ENCODE measurements at regions not wholly inside any gene's neighbourhood (a gene's known extent, or its start where the extent isn't known, plus 50 kb on each side); places are given as distances from the start of the nearest gene placed in this dataset.

DNA sequence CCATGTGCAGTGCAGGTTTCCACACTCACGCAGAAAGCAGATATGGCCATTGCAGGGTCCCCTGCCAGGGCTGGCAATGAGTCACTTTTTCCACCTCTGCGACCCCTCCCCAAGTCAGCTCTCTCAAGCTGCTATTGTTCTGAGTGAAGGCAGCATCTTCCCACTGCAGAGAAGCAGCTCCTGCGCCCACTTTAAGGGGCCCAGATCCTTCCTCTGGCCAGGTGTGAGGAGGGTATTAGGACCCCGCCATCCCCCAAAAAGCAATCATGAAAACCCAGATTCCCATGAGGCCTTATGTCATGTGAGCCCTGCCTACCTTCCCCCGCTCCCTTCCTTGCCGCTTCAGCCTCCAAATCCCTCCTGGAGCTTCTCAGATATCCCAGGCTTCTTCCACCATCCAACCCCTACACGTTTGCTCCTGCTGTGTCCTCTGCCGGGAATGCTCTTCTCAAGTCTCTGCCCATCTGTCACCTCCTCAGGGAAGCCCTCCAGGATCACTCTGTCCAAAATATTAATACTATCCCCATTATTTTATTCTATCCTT, 220.3 kb downstream of the NFATC2 start:
- no peak overlapping the region for H3K4me3 ChIP-seq (ENCODE audit: insufficient read depth, low read length)
- no peaks in the 10 kb centered on the region for H3K36me3 ChIP-seq (ENCODE audit: insufficient read depth, low read length)
- H3K79me2 ChIP-seq (ENCODE audit: insufficient read depth, low read length), result no peaks in the 10 kb centered on the region
- H3K27me3 ChIP-seq (ENCODE audit: insufficient read depth, low read length), result no peaks in the 10 kb centered on the region
- no peak overlapping the region for H2AFZ ChIP-seq (ENCODE audit: low read length)
- H3K9me3 ChIP-seq (ENCODE audit: low read depth, low read length), result peaks cover 3% of the 10 kb centered on the region
- H3K4me2 ChIP-seq (ENCODE audit: insufficient read depth, low read length), result no peak overlapping the region
- H3K27ac ChIP-seq (ENCODE audit: low read depth, low read length), result no peak overlapping the region
- H4K20me1 ChIP-seq (ENCODE audit: insufficient read depth, low read length), result no peaks in the 10 kb centered on the region
- no peak for DNase-seq (ENCODE audit: insufficient read length, low spot score, missing footprints)
- TF ChIP-seq CTCF (IDR thresholded peaks at IDR 0.05; ENCODE audit: extremely low read depth, low read depth, low read length), result no peak
- peaks cover 11% of the 10 kb centered on the region for H3K4me1 ChIP-seq (ENCODE audit: insufficient read depth, low read length)

DNA sequence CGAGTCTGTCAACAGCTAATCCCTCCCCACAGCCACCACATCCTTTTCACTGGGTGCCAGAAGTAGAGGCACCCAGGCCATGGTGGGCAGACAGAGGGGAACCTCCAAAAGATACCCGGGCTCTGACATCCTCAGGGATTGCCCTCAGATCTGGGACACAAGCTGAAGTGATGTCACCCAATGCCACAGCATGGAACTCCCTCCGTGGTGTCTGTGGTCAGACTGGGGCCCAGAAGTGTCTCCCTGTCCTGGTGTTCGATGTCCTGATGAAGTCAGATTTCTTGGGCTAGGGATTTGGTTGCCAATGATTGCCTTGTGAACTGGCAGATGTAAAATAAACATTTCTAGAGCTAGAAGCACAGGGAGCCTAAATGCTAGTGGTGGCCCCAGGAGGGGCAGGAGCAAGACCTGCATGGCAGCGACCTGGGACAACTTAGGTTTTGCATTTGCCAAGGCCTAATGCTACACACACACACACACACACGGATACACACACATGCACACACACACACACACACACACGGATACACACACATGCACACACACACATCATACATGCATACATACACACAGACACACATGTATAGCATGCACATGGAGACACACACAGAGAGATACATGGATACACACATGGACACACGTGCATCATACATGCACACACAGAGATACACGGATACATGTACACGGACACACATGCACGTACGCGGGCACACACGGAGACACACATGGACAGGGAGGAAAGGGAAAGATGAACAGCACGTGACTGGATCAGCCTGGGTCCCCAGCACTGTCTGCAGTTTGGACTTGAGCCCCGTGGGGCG, 221.0 kb downstream of the NFATC2 start:
- H3K27me3 ChIP-seq (ENCODE audit: insufficient read depth, low read length), result no peaks in the 10 kb centered on the region
- no peaks in the 10 kb centered on the region for H3K36me3 ChIP-seq (ENCODE audit: insufficient read depth, low read length)
- peaks cover 4% of the 10 kb centered on the region for H3K4me1 ChIP-seq (ENCODE audit: insufficient read depth, low read length)
- H3K9me3 ChIP-seq (ENCODE audit: low read depth, low read length), result peaks cover 3% of the 10 kb centered on the region
- peak; percentile 83 for DNase-seq (ENCODE audit: insufficient read length, low spot score, missing footprints)
- H3K4me3 ChIP-seq (ENCODE audit: insufficient read depth, low read length), result no peak overlapping the region
- peak overlapping the region; percentile 47 for H2AFZ ChIP-seq (ENCODE audit: low read length)
- H4K20me1 ChIP-seq (ENCODE audit: insufficient read depth, low read length), result no peaks in the 10 kb centered on the region
- H3K27ac ChIP-seq (ENCODE audit: low read depth, low read length), result no peak overlapping the region
- TF ChIP-seq CTCF (IDR thresholded peaks at IDR 0.05; ENCODE audit: extremely low read depth, low read depth, low read length), result no peak
- H3K4me2 ChIP-seq (ENCODE audit: insufficient read depth, low read length), result no peak overlapping the region
- no peaks in the 10 kb centered on the region for H3K79me2 ChIP-seq (ENCODE audit: insufficient read depth, low read length)

DNA sequence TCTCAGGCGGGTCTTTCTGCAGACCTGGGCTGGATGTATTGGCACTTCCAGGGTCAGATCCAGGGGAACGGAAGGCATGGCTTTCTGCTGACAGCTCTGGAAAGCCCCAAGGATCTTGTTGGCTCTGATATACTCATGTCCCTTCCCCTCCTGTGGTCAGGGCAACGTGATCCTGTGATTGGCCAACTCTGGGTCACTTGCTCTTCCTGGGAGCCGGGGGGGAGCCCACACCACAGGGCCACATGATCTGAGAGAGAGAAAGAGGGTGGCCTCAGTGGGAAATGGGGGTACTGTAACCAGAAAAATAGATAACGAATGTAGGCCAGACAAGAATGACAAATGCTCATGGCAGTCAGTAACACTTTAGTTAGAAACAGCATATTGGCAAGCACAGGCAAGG, 223.0 kb downstream of the NFATC2 start:
- Histone ChIP-seq H3K4me1 (ENCODE audit: insufficient read depth, low read length) (no peaks in the 10 kb centered on the region), H3K9me3 (ENCODE audit: low read depth, low read length) (peaks cover 3% of the 10 kb centered on the region), H2AFZ (ENCODE audit: low read length) (no peak overlapping the region), H4K20me1 (ENCODE audit: insufficient read depth, low read length) (no peaks in the 10 kb centered on the region), H3K36me3 (ENCODE audit: insufficient read depth, low read length) (no peaks in the 10 kb centered on the region), H3K27me3 (ENCODE audit: insufficient read depth, low read length) (no peaks in the 10 kb centered on the region), H3K4me2 (ENCODE audit: insufficient read depth, low read length) (no peak overlapping the region), H3K4me3 (ENCODE audit: insufficient read depth, low read length) (no peak overlapping the region), H3K27ac (ENCODE audit: low read depth, low read length) (no peak overlapping the region), H3K79me2 (ENCODE audit: insufficient read depth, low read length) (no peaks in the 10 kb centered on the region)
- TF ChIP-seq CTCF (IDR thresholded peaks at IDR 0.05; ENCODE audit: extremely low read depth, low read depth, low read length), result no peak
- DNase-seq (ENCODE audit: insufficient read length, low spot score, missing footprints), result no peak

Data from osteoblast (primary cell).